ENCODE measurements at regions not wholly inside any gene's neighbourhood (a gene's known extent, or its start where the extent isn't known, plus 50 kb on each side); places are given as distances from the start of the nearest gene placed in this dataset.

GRCh38 chr2:221334481-221335218 lies 237.5 kb downstream of the EPHA4 start:
- TF ChIP-seq, protein P1, sequence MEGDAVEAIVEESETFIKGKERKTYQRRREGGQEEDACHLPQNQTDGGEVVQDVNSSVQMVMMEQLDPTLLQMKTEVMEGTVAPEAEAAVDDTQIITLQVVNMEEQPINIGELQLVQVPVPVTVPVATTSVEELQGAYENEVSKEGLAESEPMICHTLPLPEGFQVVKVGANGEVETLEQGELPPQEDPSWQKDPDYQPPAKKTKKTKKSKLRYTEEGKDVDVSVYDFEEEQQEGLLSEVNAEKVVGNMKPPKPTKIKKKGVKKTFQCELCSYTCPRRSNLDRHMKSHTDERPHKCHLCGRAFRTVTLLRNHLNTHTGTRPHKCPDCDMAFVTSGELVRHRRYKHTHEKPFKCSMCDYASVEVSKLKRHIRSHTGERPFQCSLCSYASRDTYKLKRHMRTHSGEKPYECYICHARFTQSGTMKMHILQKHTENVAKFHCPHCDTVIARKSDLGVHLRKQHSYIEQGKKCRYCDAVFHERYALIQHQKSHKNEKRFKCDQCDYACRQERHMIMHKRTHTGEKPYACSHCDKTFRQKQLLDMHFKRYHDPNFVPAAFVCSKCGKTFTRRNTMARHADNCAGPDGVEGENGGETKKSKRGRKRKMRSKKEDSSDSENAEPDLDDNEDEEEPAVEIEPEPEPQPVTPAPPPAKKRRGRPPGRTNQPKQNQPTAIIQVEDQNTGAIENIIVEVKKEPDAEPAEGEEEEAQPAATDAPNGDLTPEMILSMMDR (IDR thresholded peaks at IDR 0.05), result no peak
- TF ChIP-seq POLR2A (IDR thresholded peaks at IDR 0.05), result no peak
- TF ChIP-seq EP300 (IDR thresholded peaks at IDR 0.05), result no peak
